H9 (cell line): ENCODE measurements at regions not wholly inside any gene's neighbourhood (a gene's known extent, or its start where the extent isn't known, plus 50 kb on each side); places are given as distances from the start of the nearest gene placed in this dataset.

Experiments
- DNase-seq: peaks from one replicate; pipeline ENCODE4 v3.0.0-alpha.2; 2017
- H2AFZ ChIP-seq: one replicate; pipeline ENCODE4 v1.6.1; 2013; ENCODE audit warnings: mild to moderate bottlenecking, low read length, control low read depth, moderate library complexity
- H2AK5ac ChIP-seq: 2 replicates; pipeline ENCODE4 v1.6.1; 2013; ENCODE audit warnings: low read length, control low read depth, mixed read lengths; ENCODE audit not compliant: insufficient read length
- H2BK120ac ChIP-seq: one replicate; pipeline ENCODE4 v1.6.1; 2013; ENCODE audit warnings: low read depth, mild to moderate bottlenecking, low read length, control low read depth, inconsistent platforms; ENCODE audit not compliant: poor library complexity, severe bottlenecking
- H2BK12ac ChIP-seq: 2 replicates; pipeline ENCODE4 v1.6.1; 2013; ENCODE audit warnings: low read length, control low read depth, mixed read lengths, low read depth; ENCODE audit not compliant: insufficient read length
- H2BK15ac ChIP-seq: 2 replicates; pipeline ENCODE4 v1.6.1; 2013; ENCODE audit warnings: low read depth, low read length, control low read depth
- H2BK20ac ChIP-seq: one replicate; pipeline ENCODE4 v1.6.1; 2013; ENCODE audit warnings: low read depth, mild to moderate bottlenecking, low read length, control low read depth, inconsistent platforms; ENCODE audit not compliant: poor library complexity, severe bottlenecking
- H2BK5ac ChIP-seq: 2 replicates; pipeline ENCODE4 v1.6.1; 2013; ENCODE audit warnings: low read length, control low read depth, mixed read lengths; ENCODE audit not compliant: insufficient read length
- H3K14ac ChIP-seq: 2 replicates; pipeline ENCODE4 v1.6.1; 2013; ENCODE audit warnings: low read length, control low read depth; ENCODE audit not compliant: insufficient read depth
- H3K18ac ChIP-seq: 2 replicates; pipeline ENCODE4 v1.6.1; 2013; ENCODE audit warnings: low read depth, mild to moderate bottlenecking, mixed read lengths, low read length, control low read depth; ENCODE audit not compliant: insufficient read length
- H3K23ac ChIP-seq: 2 replicates; pipeline ENCODE4 v1.6.1; 2013; ENCODE audit warnings: low read length, control low read depth, mixed read lengths, low read depth; ENCODE audit not compliant: insufficient read length
- H3K23me2 ChIP-seq: 2 replicates; pipeline ENCODE4 v1.6.1; 2013; ENCODE audit warnings: low read depth, mild to moderate bottlenecking, mixed read lengths, low read length, control low read depth; ENCODE audit not compliant: insufficient read length, poor library complexity, severe bottlenecking
- H3K27ac ChIP-seq: 2 replicates; pipeline ENCODE4 v1.5.1; 2013; ENCODE audit warnings: low read length, control low read depth, mixed read lengths, low read depth; ENCODE audit not compliant: insufficient read length
- H3K27me3 ChIP-seq: 2 replicates; pipeline ENCODE4 v1.6.1; 2013; ENCODE audit warnings: low read length, control low read depth, inconsistent platforms; ENCODE audit not compliant: insufficient read depth
- H3K4ac ChIP-seq: 2 replicates; pipeline ENCODE4 v1.6.1; 2013; ENCODE audit warnings: low read depth, mild to moderate bottlenecking, control low read depth, inconsistent platforms, low read length, moderate library complexity
- H3K4me1 ChIP-seq: 2 replicates; pipeline ENCODE4 v1.6.1; 2013; ENCODE audit warnings: low read length, control low read depth, inconsistent platforms; ENCODE audit not compliant: insufficient read depth
- H3K4me2 ChIP-seq: 2 replicates; pipeline ENCODE4 v1.6.1; 2013; ENCODE audit warnings: low read length, control low read depth, mixed read lengths; ENCODE audit not compliant: insufficient read length, insufficient read depth
- H3K56ac ChIP-seq: 2 replicates; pipeline ENCODE4 v1.6.1; 2013; ENCODE audit warnings: low read depth, mild to moderate bottlenecking, mixed read lengths, low read length, control low read depth; ENCODE audit not compliant: insufficient read length
- H3K79me1 ChIP-seq: 2 replicates; pipeline ENCODE4 v1.6.1; 2013; ENCODE audit warnings: low read depth, mild to moderate bottlenecking, moderate library complexity, low read length, control low read depth, inconsistent platforms; ENCODE audit not compliant: insufficient read depth, poor library complexity, severe bottlenecking
- H3K79me2 ChIP-seq: 2 replicates; pipeline ENCODE4 v1.6.1; 2013; ENCODE audit warnings: low read length, control low read depth, inconsistent platforms; ENCODE audit not compliant: insufficient read depth
- H3K9ac ChIP-seq: 2 replicates; pipeline ENCODE4 v1.6.1; 2013; ENCODE audit warnings: low read length, control low read depth, mixed read lengths; ENCODE audit not compliant: insufficient read length; ENCODE audit errors: extremely low read depth
- H3K9me3 ChIP-seq: one replicate; pipeline ENCODE4 v1.6.1; 2013; ENCODE audit warnings: low read depth, low read length, inconsistent platforms; ENCODE audit not compliant: control insufficient read depth
- H3T11ph ChIP-seq: one replicate; pipeline ENCODE4 v1.6.1; 2013; ENCODE audit warnings: mild to moderate bottlenecking, low read length, control low read depth, inconsistent platforms
- H4K20me1 ChIP-seq: one replicate; pipeline ENCODE4 v1.6.1; 2013; ENCODE audit not compliant: control insufficient read depth, insufficient read length, insufficient read depth
- H4K5ac ChIP-seq: 2 replicates; pipeline ENCODE4 v1.6.1; 2013; ENCODE audit warnings: low read depth, mild to moderate bottlenecking, mixed read lengths, low read length, control low read depth; ENCODE audit not compliant: insufficient read length
- H4K8ac ChIP-seq: replicated peaks from 2 replicates; pipeline ENCODE4 v1.6.1; 2013; ENCODE audit warnings: low read length, control low read depth, mixed read lengths, low read depth; ENCODE audit not compliant: insufficient read length
- H4K91ac ChIP-seq: 2 replicates; pipeline ENCODE4 v1.6.1; 2013; ENCODE audit warnings: low read depth, mild to moderate bottlenecking, moderate library complexity, mixed read lengths, low read length, control low read depth; ENCODE audit not compliant: insufficient read length
- H3K27ac Mint-ChIP-seq, 3 experiments: 2 replicates in 2 of 3; 3 replicates in 1 of 3; pipeline ENCODE4 v1.8.0; 2020 to 2021; ENCODE audit warnings: mixed read lengths in 3 of 3, mild to moderate bottlenecking in 1 of 3, moderate library complexity in 1 of 3
- H3K27me3 Mint-ChIP-seq: 2 replicates; pipeline ENCODE4 v1.8.0; 2021; ENCODE audit warnings: low read depth, mild to moderate bottlenecking, moderate library complexity, mixed read lengths
- H3K36me3 Mint-ChIP-seq, 3 experiments: 2 replicates in 2 of 3; 3 replicates in 1 of 3; pipeline ENCODE4 v1.8.0; 2020 to 2021; ENCODE audit warnings: low read depth in 3 of 3, mixed read lengths in 3 of 3; ENCODE audit not compliant: insufficient read depth in 1 of 3
- H3K4me1 Mint-ChIP-seq, 2 experiments: 2 replicates each; pipeline ENCODE4 v1.8.0; 2020; ENCODE audit warnings: mixed read lengths in 2 of 2
- H3K4me3 Mint-ChIP-seq, 2 experiments: 2 replicates in 1 of 2; 3 replicates in 1 of 2; pipeline ENCODE4 v1.8.0; 2020 to 2021; ENCODE audit warnings: mild to moderate bottlenecking in 2 of 2, mixed read lengths in 2 of 2, moderate library complexity in 1 of 2
- H3K9me3 Mint-ChIP-seq, 2 experiments: 2 replicates in 1 of 2; 3 replicates in 1 of 2; pipeline ENCODE4 v1.8.0; 2020; ENCODE audit warnings: mild to moderate bottlenecking in 2 of 2, mixed read lengths in 2 of 2, moderate library complexity in 1 of 2
- WGBS: extraction: QIAGEN DNeasy Blood & Tissue Kit; methylation state at CpG from one replicate; pipeline ENCODE4 v1.1.7; 2013; ENCODE audit warnings: missing lambda C conversion rate, low lambda C conversion rate, mixed read lengths; ENCODE audit not compliant: insufficient read length; ENCODE audit errors: extremely low coverage; 5-methylcytosine and 5-hydroxymethylcytosine counted together
- TF ChIP-seq, protein P1 (sequence below): fragments of 200-600 bp; sonication (generic); conservative IDR thresholded peaks from 3 replicates; pipeline ENCODE4 v1.8.0; 2021; ENCODE audit warnings: antibody characterized with exemption, mild to moderate bottlenecking

GRCh38 chr7:85644272-85644671 lies 457.4 kb upstream of the SEMA3D start:
- WGBS, result no CpG with 5 or more reads among the region's 2 CpGs
- no peak overlapping the region for H3K18ac ChIP-seq
- no peak overlapping the region for H2AK5ac ChIP-seq
- H3K4me2 ChIP-seq, result no peak overlapping the region
- no peak overlapping the region for H4K5ac ChIP-seq
- no peaks in the 10 kb centered on the region for H3K9me3 ChIP-seq
- H3K27me3 ChIP-seq, result no peaks in the 10 kb centered on the region
- no peak overlapping the region for H3K23ac ChIP-seq
- no peaks in the 10 kb centered on the region for H3K4me1 ChIP-seq
- DNase-seq, result no peak
- no peak overlapping the region for H3K27ac Mint-ChIP-seq
- H3K14ac ChIP-seq, result no peak overlapping the region
- no peaks in the 10 kb centered on the region for H4K20me1 ChIP-seq
- H3K9me3 Mint-ChIP-seq, result no peaks in the 10 kb centered on the region
- no peak overlapping the region for H2BK20ac ChIP-seq
- no peaks in the 10 kb centered on the region for H3K79me2 ChIP-seq
- no peak overlapping the region for H3K4ac ChIP-seq
- H3K4me3 Mint-ChIP-seq, result no peak overlapping the region
- no peak overlapping the region for H2BK120ac ChIP-seq
- no peaks in the 10 kb centered on the region for H3K27me3 Mint-ChIP-seq
- no peak overlapping the region for H2BK15ac ChIP-seq
- no peaks in the 10 kb centered on the region for H3K36me3 Mint-ChIP-seq
- H3K4me1 Mint-ChIP-seq, result no peaks in the 10 kb centered on the region
- no peak overlapping the region for H2BK12ac ChIP-seq
- no peak overlapping the region for H3K27ac ChIP-seq
- H3T11ph ChIP-seq, result no peak overlapping the region
- H3K56ac ChIP-seq, result no peak overlapping the region
- H3K79me1 ChIP-seq, result no peaks in the 10 kb centered on the region
- H2BK5ac ChIP-seq, result no peak overlapping the region
- H2AFZ ChIP-seq, result no peak overlapping the region
- no peak overlapping the region for H3K9ac ChIP-seq
- no peak overlapping the region for H4K91ac ChIP-seq
- H4K8ac ChIP-seq, result no peak overlapping the region
- TF ChIP-seq, protein P1, sequence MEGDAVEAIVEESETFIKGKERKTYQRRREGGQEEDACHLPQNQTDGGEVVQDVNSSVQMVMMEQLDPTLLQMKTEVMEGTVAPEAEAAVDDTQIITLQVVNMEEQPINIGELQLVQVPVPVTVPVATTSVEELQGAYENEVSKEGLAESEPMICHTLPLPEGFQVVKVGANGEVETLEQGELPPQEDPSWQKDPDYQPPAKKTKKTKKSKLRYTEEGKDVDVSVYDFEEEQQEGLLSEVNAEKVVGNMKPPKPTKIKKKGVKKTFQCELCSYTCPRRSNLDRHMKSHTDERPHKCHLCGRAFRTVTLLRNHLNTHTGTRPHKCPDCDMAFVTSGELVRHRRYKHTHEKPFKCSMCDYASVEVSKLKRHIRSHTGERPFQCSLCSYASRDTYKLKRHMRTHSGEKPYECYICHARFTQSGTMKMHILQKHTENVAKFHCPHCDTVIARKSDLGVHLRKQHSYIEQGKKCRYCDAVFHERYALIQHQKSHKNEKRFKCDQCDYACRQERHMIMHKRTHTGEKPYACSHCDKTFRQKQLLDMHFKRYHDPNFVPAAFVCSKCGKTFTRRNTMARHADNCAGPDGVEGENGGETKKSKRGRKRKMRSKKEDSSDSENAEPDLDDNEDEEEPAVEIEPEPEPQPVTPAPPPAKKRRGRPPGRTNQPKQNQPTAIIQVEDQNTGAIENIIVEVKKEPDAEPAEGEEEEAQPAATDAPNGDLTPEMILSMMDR, result no peak
- H3K23me2 ChIP-seq, result no peaks in the 10 kb centered on the region
